ENCODE measurements at regions not wholly inside any gene's neighbourhood (a gene's known extent, or its start where the extent isn't known, plus 50 kb on each side); places are given as distances from the start of the nearest gene placed in this dataset.

- no peak overlapping the region for H3K4me3 ChIP-seq
- no peak overlapping the region for H3K27ac ChIP-seq
- H3K36me3 ChIP-seq = no peaks in the 10 kb centered on the region
- no peak for DNase-seq
- in situ Hi-C loops (cut with MboI; ENCODE audit: low pct_ligation_motif_present in 1 of 4, low pct_unique_long_range_greater_than_20kb in 1 of 4, low sequenced_read_pairs in 3 of 4) = no loop called here
- intact Hi-C loops (cut with DNase I; ENCODE audit: low total_unique reads) = no loop called here
- H3K9me3 ChIP-seq = no peaks in the 10 kb centered on the region
- WGBS, 2 donors (ENCODE audit: low coverage in 1 of 2) = 70 to 90% methylated on average over 3 to 5 of the region's 5 CpGs
- TF ChIP-seq POLR2A (IDR thresholded peaks at IDR 0.05) (no peak), POLR2AphosphoS5 (IDR thresholded peaks at IDR 0.05) (no peak), EP300 (IDR thresholded peaks at IDR 0.05; ENCODE audit: low read depth) (no peak), CTCF (IDR thresholded peaks at IDR 0.05) (no peak)
- H3K4me1 ChIP-seq = no peaks in the 10 kb centered on the region
- H3K27me3 ChIP-seq = no peaks in the 10 kb centered on the region
Measured at GRCh38 chr18:41790687-41791086, 164.3 kb upstream of the PIK3C3 start.

- 76 to 78% methylated on average over 2 of the region's 2 CpGs for WGBS, 2 donors (ENCODE audit: low coverage in 1 of 2)
- H3K4me1 ChIP-seq = no peaks in the 10 kb centered on the region
- H3K27me3 ChIP-seq = no peaks in the 10 kb centered on the region
- in situ Hi-C loops (cut with MboI; ENCODE audit: low pct_ligation_motif_present in 1 of 4, low pct_unique_long_range_greater_than_20kb in 1 of 4, low sequenced_read_pairs in 3 of 4) = no loop called here
- TF ChIP-seq POLR2AphosphoS5 (IDR thresholded peaks at IDR 0.05) (no peak), CTCF (IDR thresholded peaks at IDR 0.05) (no peak), POLR2A (IDR thresholded peaks at IDR 0.05) (no peak), EP300 (IDR thresholded peaks at IDR 0.05; ENCODE audit: low read depth) (no peak)
- H3K4me3 ChIP-seq = no peak overlapping the region
- H3K27ac ChIP-seq = no peak overlapping the region
- H3K36me3 ChIP-seq = no peaks in the 10 kb centered on the region
- no peaks in the 10 kb centered on the region for H3K9me3 ChIP-seq
- no peak for DNase-seq
- intact Hi-C loops (cut with DNase I; ENCODE audit: low total_unique reads) = no loop called here
Measured at GRCh38 chr18:41789001-41789400, 166.0 kb upstream of the PIK3C3 start.

GRCh38 chr18:41783879-41784278 lies 171.2 kb upstream of the PIK3C3 start:
- Histone ChIP-seq H3K27ac (no peak overlapping the region), H3K4me1 (no peaks in the 10 kb centered on the region), H3K4me3 (no peak overlapping the region), H3K36me3 (no peaks in the 10 kb centered on the region), H3K27me3 (no peaks in the 10 kb centered on the region), H3K9me3 (no peaks in the 10 kb centered on the region)
- DNase-seq = no peak
- in situ Hi-C loops (cut with MboI; ENCODE audit: low pct_ligation_motif_present in 1 of 4, low pct_unique_long_range_greater_than_20kb in 1 of 4, low sequenced_read_pairs in 3 of 4) (no loop called here), intact Hi-C loops (cut with DNase I; ENCODE audit: low total_unique reads) (no loop called here)
- 44% methylated on average over 1 of the region's 1 CpG; no CpG with 5 or more reads in 1 of the 2 donors for WGBS, 2 donors (ENCODE audit: low coverage in 1 of 2)
- TF ChIP-seq POLR2AphosphoS5 (IDR thresholded peaks at IDR 0.05) (no peak), EP300 (IDR thresholded peaks at IDR 0.05; ENCODE audit: low read depth) (no peak), POLR2A (IDR thresholded peaks at IDR 0.05) (no peak), CTCF (IDR thresholded peaks at IDR 0.05) (no peak)

- Histone ChIP-seq H3K27me3 (no peaks in the 10 kb centered on the region), H3K4me3 (no peak overlapping the region), H3K27ac (no peak overlapping the region), H3K9me3 (no peaks in the 10 kb centered on the region), H3K36me3 (no peaks in the 10 kb centered on the region), H3K4me1 (no peaks in the 10 kb centered on the region)
- in situ Hi-C loops (cut with MboI; ENCODE audit: low pct_ligation_motif_present in 1 of 4, low pct_unique_long_range_greater_than_20kb in 1 of 4, low sequenced_read_pairs in 3 of 4) = no loop called here
- no peak for DNase-seq
- intact Hi-C loops (cut with DNase I; ENCODE audit: low total_unique reads) = no loop called here
- TF ChIP-seq CTCF (IDR thresholded peaks at IDR 0.05) = no peak
- no peak for TF ChIP-seq EP300 (IDR thresholded peaks at IDR 0.05; ENCODE audit: low read depth)
- TF ChIP-seq POLR2A (IDR thresholded peaks at IDR 0.05) = no peak
- no peak for TF ChIP-seq POLR2AphosphoS5 (IDR thresholded peaks at IDR 0.05)
- WGBS, 2 donors (ENCODE audit: low coverage in 1 of 2) = 57 to 71% methylated on average over 5 of the region's 5 CpGs
Measured at GRCh38 chr18:41783065-41783818, 171.8 kb upstream of the PIK3C3 start.
